HT-29 (cell line): ENCODE measurements at regions not wholly inside any gene's neighbourhood (a gene's known extent, or its start where the extent isn't known, plus 50 kb on each side); places are given as distances from the start of the nearest gene placed in this dataset.
A peak's percentile ranks its signal among the peaks of the same experiment; 100 is the strongest.

Experiments
- DNase-seq: peaks from one replicate; pipeline ENCODE4 v3.0.0-alpha.2; 2015; ENCODE audit warnings: low spot score

DNA sequence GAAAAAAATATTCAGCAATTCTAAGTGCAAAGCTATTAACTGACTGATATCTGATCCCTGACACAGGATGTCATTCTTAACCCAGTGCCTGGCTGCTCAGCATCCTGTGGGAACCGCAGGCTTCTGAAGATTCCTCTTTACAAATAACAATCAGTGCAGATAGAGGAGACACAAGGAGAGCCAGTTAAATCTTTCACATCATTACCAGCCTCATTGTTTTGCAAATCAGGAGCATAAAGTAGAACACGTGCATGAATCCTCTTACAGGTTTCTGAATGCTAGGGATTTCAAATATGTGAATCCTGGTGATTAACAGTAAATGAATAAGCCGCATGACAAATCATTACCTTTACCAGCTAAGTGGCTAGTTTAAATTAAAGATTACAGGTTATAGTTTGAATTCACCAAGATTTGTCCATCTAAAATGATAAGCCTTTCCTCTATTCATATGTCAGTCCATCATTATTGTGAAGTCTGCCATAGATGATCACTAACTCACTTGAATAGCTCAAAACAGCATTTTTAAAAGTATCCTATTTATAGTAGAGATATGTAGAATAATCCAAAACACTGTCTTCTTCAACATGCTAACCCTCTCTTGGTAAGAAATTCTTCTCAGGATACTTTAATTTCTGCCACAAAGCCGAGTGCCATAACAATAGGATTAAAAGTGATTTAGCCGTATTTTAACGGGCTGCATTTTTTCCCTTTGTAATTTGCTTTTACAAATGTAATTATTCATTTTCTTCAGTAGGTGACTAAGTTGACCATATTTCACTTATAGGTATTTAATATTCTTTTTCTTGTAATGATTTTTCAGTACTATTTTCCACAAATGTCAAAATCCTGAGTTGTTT lies 367.3 kb upstream of the EPHA7 start:
- no peak for DNase-seq

- no peak for DNase-seq
These were observed 366.3 kb upstream of the EPHA7 start for GRCh38 chr6:93785694-93786030.

- no peak for DNase-seq
These were observed 365.7 kb upstream of the EPHA7 start for GRCh38 chr6:93784794-93785693.

GRCh38 chr6:93779086-93779841 lies 359.9 kb upstream of the EPHA7 start:
- no peak for DNase-seq

GRCh38 chr6:93759190-93759589 lies 339.8 kb upstream of the EPHA7 start:
- no peak for DNase-seq

DNA sequence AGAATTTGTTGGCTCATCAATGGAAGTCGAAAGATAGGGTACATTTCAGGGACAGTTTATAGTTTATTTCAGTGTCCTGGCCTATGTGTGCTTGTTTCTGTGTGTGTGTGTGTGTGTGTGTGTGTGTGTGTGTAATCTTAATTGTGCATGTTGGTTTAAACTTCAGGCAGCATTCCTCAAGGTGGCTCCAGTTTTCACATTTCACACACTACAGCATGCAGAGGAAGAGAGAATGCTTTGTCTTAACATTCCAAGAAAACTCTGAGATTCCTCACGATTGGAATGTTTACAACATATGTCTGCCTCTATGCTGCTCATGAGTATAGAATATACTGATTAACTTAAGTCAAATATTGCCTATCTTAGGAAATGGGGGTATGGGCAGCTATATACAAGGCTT lies 332.6 kb upstream of the EPHA7 start:
- no peak for DNase-seq

- no peak for DNase-seq
These were observed 330.6 kb upstream of the EPHA7 start for GRCh38 chr6:93749930-93750329.

GRCh38 chr6:93749191-93749590 lies 329.8 kb upstream of the EPHA7 start:
- no peak for DNase-seq

- DNase-seq: no peak
These were observed 327.5 kb upstream of the EPHA7 start for GRCh38 chr6:93746892-93747291.

DNA sequence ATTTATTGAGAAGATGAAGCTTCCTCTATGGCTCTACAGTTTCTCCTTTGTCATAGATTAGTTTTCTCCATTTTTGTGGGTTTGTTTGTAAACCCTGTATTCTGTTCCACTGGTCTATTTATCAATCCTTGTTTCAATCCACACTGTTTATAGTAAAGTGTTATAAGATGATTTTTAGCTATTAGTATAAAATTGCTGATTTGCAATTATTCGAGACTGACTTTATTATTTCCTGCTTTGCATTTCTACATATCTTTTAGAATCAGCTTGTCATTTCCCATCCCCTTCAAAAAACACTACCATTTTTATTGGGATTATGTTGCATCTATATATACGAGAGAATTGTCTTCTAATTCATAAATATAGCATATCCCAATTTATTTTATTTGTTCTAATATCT lies 325.9 kb upstream of the EPHA7 start:
- no peak for DNase-seq

DNA sequence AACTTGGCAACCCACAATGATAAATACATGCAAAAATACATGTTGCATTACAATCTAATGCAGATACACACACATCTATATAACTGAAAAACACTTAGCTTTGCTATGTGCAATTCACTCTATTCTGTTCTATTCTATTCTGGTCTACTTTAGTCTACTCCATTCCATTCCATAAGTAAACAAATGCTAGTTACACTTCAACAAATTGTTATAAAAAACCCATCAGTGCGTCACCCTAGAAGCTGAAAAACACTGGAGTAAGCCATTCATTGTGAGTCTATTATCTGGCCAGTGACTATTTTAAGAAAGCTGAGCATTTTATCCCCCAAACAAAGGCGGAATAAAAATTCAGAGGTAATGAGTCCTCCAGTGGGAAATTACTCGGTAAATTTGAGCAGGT lies 315.7 kb upstream of the EPHA7 start:
- no peak for DNase-seq

GRCh38 chr6:93731306-93731705 lies 311.9 kb upstream of the EPHA7 start:
- no peak for DNase-seq

GRCh38 chr6:93728150-93728549 lies 308.8 kb upstream of the EPHA7 start:
- DNase-seq: no peak

- peak; percentile 9 for DNase-seq
These were observed 308.1 kb upstream of the EPHA7 start for GRCh38 chr6:93727447-93727846.

- peak; percentile 57 for DNase-seq
These were observed 302.2 kb upstream of the EPHA7 start for GRCh38 chr6:93721386-93722048.

DNA sequence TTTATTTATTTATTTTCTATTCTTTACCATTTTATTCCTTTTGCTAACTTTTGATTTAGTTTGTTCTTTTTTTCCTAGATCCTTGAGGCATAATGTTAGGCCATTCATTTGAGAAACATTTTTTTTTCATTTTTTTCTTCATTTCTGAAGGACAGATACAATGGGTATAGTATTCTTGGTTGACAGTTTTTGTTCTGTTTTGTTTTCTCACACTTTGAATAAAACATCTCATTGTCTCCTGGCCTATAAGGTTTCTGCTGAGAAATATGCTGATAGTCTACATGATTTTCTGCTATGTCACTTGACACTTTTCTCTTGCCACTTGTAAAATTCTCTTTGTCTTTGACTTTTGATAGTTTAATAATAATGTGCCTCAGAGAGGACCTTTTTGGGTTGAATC lies 294.6 kb upstream of the EPHA7 start:
- DNase-seq: no peak

GRCh38 chr6:93703431-93703830 lies 284.1 kb upstream of the EPHA7 start:
- no peak for DNase-seq

GRCh38 chr6:93701526-93701925 lies 282.2 kb upstream of the EPHA7 start:
- DNase-seq: no peak

- no peak for DNase-seq
These were observed 266.1 kb upstream of the EPHA7 start for GRCh38 chr6:93685494-93685893.

- DNase-seq: peak; percentile 25
These were observed 265.0 kb upstream of the EPHA7 start for GRCh38 chr6:93684339-93684738.

DNA sequence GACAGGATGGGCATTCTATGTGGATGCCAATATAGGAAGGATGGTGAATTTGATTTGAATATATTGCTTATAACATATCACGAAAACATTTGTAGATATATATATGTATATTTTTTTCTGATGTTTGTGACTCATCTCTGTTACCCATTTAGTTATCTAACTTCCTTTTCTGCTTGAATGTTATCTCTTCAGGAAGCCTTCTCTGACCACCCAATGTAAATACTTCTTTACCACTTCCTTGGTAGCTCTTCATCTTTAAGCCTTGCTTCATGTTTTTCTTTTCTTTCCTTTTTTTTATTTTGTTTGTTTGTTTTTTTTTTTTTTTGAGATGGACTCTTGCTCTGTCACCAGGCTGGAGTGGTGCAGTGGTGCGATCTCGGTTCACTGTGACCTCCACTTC lies 260.5 kb upstream of the EPHA7 start:
- no peak for DNase-seq
